H9 (cell line): ENCODE measurements at regions not wholly inside any gene's neighbourhood (a gene's known extent, or its start where the extent isn't known, plus 50 kb on each side); places are given as distances from the start of the nearest gene placed in this dataset.

Source experiments
- DNase-seq: peaks from one replicate; pipeline ENCODE4 v3.0.0-alpha.2; 2017
- H2AFZ ChIP-seq: one replicate; pipeline ENCODE4 v1.6.1; 2013; ENCODE audit warnings: mild to moderate bottlenecking, low read length, control low read depth, moderate library complexity
- H2AK5ac ChIP-seq: 2 replicates; pipeline ENCODE4 v1.6.1; 2013; ENCODE audit warnings: low read length, control low read depth, mixed read lengths; ENCODE audit not compliant: insufficient read length
- H2BK120ac ChIP-seq: one replicate; pipeline ENCODE4 v1.6.1; 2013; ENCODE audit warnings: low read depth, mild to moderate bottlenecking, low read length, control low read depth, inconsistent platforms; ENCODE audit not compliant: poor library complexity, severe bottlenecking
- H2BK12ac ChIP-seq: 2 replicates; pipeline ENCODE4 v1.6.1; 2013; ENCODE audit warnings: low read length, control low read depth, mixed read lengths, low read depth; ENCODE audit not compliant: insufficient read length
- H2BK15ac ChIP-seq: 2 replicates; pipeline ENCODE4 v1.6.1; 2013; ENCODE audit warnings: low read depth, low read length, control low read depth
- H2BK20ac ChIP-seq: one replicate; pipeline ENCODE4 v1.6.1; 2013; ENCODE audit warnings: low read depth, mild to moderate bottlenecking, low read length, control low read depth, inconsistent platforms; ENCODE audit not compliant: poor library complexity, severe bottlenecking
- H2BK5ac ChIP-seq: 2 replicates; pipeline ENCODE4 v1.6.1; 2013; ENCODE audit warnings: low read length, control low read depth, mixed read lengths; ENCODE audit not compliant: insufficient read length
- H3K14ac ChIP-seq: 2 replicates; pipeline ENCODE4 v1.6.1; 2013; ENCODE audit warnings: low read length, control low read depth; ENCODE audit not compliant: insufficient read depth
- H3K18ac ChIP-seq: 2 replicates; pipeline ENCODE4 v1.6.1; 2013; ENCODE audit warnings: low read depth, mild to moderate bottlenecking, mixed read lengths, low read length, control low read depth; ENCODE audit not compliant: insufficient read length
- H3K23ac ChIP-seq: 2 replicates; pipeline ENCODE4 v1.6.1; 2013; ENCODE audit warnings: low read length, control low read depth, mixed read lengths, low read depth; ENCODE audit not compliant: insufficient read length
- H3K23me2 ChIP-seq: 2 replicates; pipeline ENCODE4 v1.6.1; 2013; ENCODE audit warnings: low read depth, mild to moderate bottlenecking, mixed read lengths, low read length, control low read depth; ENCODE audit not compliant: insufficient read length, poor library complexity, severe bottlenecking
- H3K27ac ChIP-seq: 2 replicates; pipeline ENCODE4 v1.5.1; 2013; ENCODE audit warnings: low read length, control low read depth, mixed read lengths, low read depth; ENCODE audit not compliant: insufficient read length
- H3K27me3 ChIP-seq: 2 replicates; pipeline ENCODE4 v1.6.1; 2013; ENCODE audit warnings: low read length, control low read depth, inconsistent platforms; ENCODE audit not compliant: insufficient read depth
- H3K4ac ChIP-seq: 2 replicates; pipeline ENCODE4 v1.6.1; 2013; ENCODE audit warnings: low read depth, mild to moderate bottlenecking, control low read depth, inconsistent platforms, low read length, moderate library complexity
- H3K4me1 ChIP-seq: 2 replicates; pipeline ENCODE4 v1.6.1; 2013; ENCODE audit warnings: low read length, control low read depth, inconsistent platforms; ENCODE audit not compliant: insufficient read depth
- H3K4me2 ChIP-seq: 2 replicates; pipeline ENCODE4 v1.6.1; 2013; ENCODE audit warnings: low read length, control low read depth, mixed read lengths; ENCODE audit not compliant: insufficient read length, insufficient read depth
- H3K56ac ChIP-seq: 2 replicates; pipeline ENCODE4 v1.6.1; 2013; ENCODE audit warnings: low read depth, mild to moderate bottlenecking, mixed read lengths, low read length, control low read depth; ENCODE audit not compliant: insufficient read length
- H3K79me1 ChIP-seq: 2 replicates; pipeline ENCODE4 v1.6.1; 2013; ENCODE audit warnings: low read depth, mild to moderate bottlenecking, moderate library complexity, low read length, control low read depth, inconsistent platforms; ENCODE audit not compliant: insufficient read depth, poor library complexity, severe bottlenecking
- H3K79me2 ChIP-seq: 2 replicates; pipeline ENCODE4 v1.6.1; 2013; ENCODE audit warnings: low read length, control low read depth, inconsistent platforms; ENCODE audit not compliant: insufficient read depth
- H3K9ac ChIP-seq: 2 replicates; pipeline ENCODE4 v1.6.1; 2013; ENCODE audit warnings: low read length, control low read depth, mixed read lengths; ENCODE audit not compliant: insufficient read length; ENCODE audit errors: extremely low read depth
- H3K9me3 ChIP-seq: one replicate; pipeline ENCODE4 v1.6.1; 2013; ENCODE audit warnings: low read depth, low read length, inconsistent platforms; ENCODE audit not compliant: control insufficient read depth
- H3T11ph ChIP-seq: one replicate; pipeline ENCODE4 v1.6.1; 2013; ENCODE audit warnings: mild to moderate bottlenecking, low read length, control low read depth, inconsistent platforms
- H4K20me1 ChIP-seq: one replicate; pipeline ENCODE4 v1.6.1; 2013; ENCODE audit not compliant: control insufficient read depth, insufficient read length, insufficient read depth
- H4K5ac ChIP-seq: 2 replicates; pipeline ENCODE4 v1.6.1; 2013; ENCODE audit warnings: low read depth, mild to moderate bottlenecking, mixed read lengths, low read length, control low read depth; ENCODE audit not compliant: insufficient read length
- H4K8ac ChIP-seq: replicated peaks from 2 replicates; pipeline ENCODE4 v1.6.1; 2013; ENCODE audit warnings: low read length, control low read depth, mixed read lengths, low read depth; ENCODE audit not compliant: insufficient read length
- H4K91ac ChIP-seq: 2 replicates; pipeline ENCODE4 v1.6.1; 2013; ENCODE audit warnings: low read depth, mild to moderate bottlenecking, moderate library complexity, mixed read lengths, low read length, control low read depth; ENCODE audit not compliant: insufficient read length
- H3K27ac Mint-ChIP-seq, 3 experiments: 2 replicates in 2 of 3; 3 replicates in 1 of 3; pipeline ENCODE4 v1.8.0; 2020 to 2021; ENCODE audit warnings: mixed read lengths in 3 of 3, mild to moderate bottlenecking in 1 of 3, moderate library complexity in 1 of 3
- H3K27me3 Mint-ChIP-seq: 2 replicates; pipeline ENCODE4 v1.8.0; 2021; ENCODE audit warnings: low read depth, mild to moderate bottlenecking, moderate library complexity, mixed read lengths
- H3K36me3 Mint-ChIP-seq, 3 experiments: 2 replicates in 2 of 3; 3 replicates in 1 of 3; pipeline ENCODE4 v1.8.0; 2020 to 2021; ENCODE audit warnings: low read depth in 3 of 3, mixed read lengths in 3 of 3; ENCODE audit not compliant: insufficient read depth in 1 of 3
- H3K4me1 Mint-ChIP-seq, 2 experiments: 2 replicates each; pipeline ENCODE4 v1.8.0; 2020; ENCODE audit warnings: mixed read lengths in 2 of 2
- H3K4me3 Mint-ChIP-seq, 2 experiments: 2 replicates in 1 of 2; 3 replicates in 1 of 2; pipeline ENCODE4 v1.8.0; 2020 to 2021; ENCODE audit warnings: mild to moderate bottlenecking in 2 of 2, mixed read lengths in 2 of 2, moderate library complexity in 1 of 2
- H3K9me3 Mint-ChIP-seq, 2 experiments: 2 replicates in 1 of 2; 3 replicates in 1 of 2; pipeline ENCODE4 v1.8.0; 2020; ENCODE audit warnings: mild to moderate bottlenecking in 2 of 2, mixed read lengths in 2 of 2, moderate library complexity in 1 of 2
- WGBS: extraction: QIAGEN DNeasy Blood & Tissue Kit; methylation state at CpG from one replicate; pipeline ENCODE4 v1.1.7; 2013; ENCODE audit warnings: missing lambda C conversion rate, low lambda C conversion rate, mixed read lengths; ENCODE audit not compliant: insufficient read length; ENCODE audit errors: extremely low coverage; 5-methylcytosine and 5-hydroxymethylcytosine counted together
- TF ChIP-seq, protein P1 (sequence below): fragments of 200-600 bp; sonication (generic); conservative IDR thresholded peaks from 3 replicates; pipeline ENCODE4 v1.8.0; 2021; ENCODE audit warnings: antibody characterized with exemption, mild to moderate bottlenecking

DNA sequence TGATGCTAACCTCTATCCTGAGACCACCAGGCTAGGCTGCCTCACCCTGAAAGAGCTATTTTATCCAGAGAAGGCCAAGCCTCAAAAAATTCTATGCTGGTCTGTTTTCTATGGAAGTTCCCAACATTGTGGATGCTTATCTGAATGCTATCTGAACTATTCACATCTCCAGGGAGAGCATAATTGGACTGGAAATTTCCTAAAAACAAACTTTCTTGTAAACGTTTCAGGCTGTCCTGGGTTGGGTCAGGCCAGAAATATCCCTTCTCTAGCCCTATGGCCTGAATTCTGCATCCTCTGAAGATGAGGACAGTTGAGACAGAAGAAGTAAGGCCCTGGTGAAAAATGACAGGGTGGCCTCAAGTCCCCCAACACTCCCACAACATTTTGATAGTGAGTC, 706.4 kb upstream of the NR2F2 start:
- Histone ChIP-seq H3K9ac (no peak overlapping the region), H3T11ph (no peak overlapping the region), H3K18ac (no peak overlapping the region), H2BK120ac (no peak overlapping the region), H3K4me2 (no peak overlapping the region), H3K14ac (no peak overlapping the region), H2BK15ac (no peak overlapping the region), H4K8ac (no peak overlapping the region), H3K79me1 (no peaks in the 10 kb centered on the region), H2BK5ac (no peak overlapping the region), H3K27ac (no peak overlapping the region), H4K5ac (no peak overlapping the region), H2AFZ (no peak overlapping the region), H3K56ac (no peak overlapping the region), H4K91ac (no peak overlapping the region), H2AK5ac (no peak overlapping the region), H2BK12ac (no peak overlapping the region), H3K23me2 (no peaks in the 10 kb centered on the region), H3K4ac (no peak overlapping the region), H3K9me3 (no peaks in the 10 kb centered on the region), H3K4me1 (no peaks in the 10 kb centered on the region; the same call in 1 of the 2 replicates), H2BK20ac (no peak overlapping the region), H3K27me3 (no peaks in the 10 kb centered on the region), H3K23ac (no peak overlapping the region), H3K79me2 (no peaks in the 10 kb centered on the region), H4K20me1 (no peaks in the 10 kb centered on the region)
- H3K9me3 Mint-ChIP-seq = peaks cover 5 to 7% of the 10 kb centered on the region in 2 experiments; a peak in 2 of 5 replicates
- TF ChIP-seq, protein P1, sequence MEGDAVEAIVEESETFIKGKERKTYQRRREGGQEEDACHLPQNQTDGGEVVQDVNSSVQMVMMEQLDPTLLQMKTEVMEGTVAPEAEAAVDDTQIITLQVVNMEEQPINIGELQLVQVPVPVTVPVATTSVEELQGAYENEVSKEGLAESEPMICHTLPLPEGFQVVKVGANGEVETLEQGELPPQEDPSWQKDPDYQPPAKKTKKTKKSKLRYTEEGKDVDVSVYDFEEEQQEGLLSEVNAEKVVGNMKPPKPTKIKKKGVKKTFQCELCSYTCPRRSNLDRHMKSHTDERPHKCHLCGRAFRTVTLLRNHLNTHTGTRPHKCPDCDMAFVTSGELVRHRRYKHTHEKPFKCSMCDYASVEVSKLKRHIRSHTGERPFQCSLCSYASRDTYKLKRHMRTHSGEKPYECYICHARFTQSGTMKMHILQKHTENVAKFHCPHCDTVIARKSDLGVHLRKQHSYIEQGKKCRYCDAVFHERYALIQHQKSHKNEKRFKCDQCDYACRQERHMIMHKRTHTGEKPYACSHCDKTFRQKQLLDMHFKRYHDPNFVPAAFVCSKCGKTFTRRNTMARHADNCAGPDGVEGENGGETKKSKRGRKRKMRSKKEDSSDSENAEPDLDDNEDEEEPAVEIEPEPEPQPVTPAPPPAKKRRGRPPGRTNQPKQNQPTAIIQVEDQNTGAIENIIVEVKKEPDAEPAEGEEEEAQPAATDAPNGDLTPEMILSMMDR = no peak
- no peak overlapping the region for H3K27ac Mint-ChIP-seq
- H3K4me3 Mint-ChIP-seq = no peak overlapping the region
- DNase-seq = no peak
- no peaks in the 10 kb centered on the region; the same call in 1 of the 2 replicates for H3K27me3 Mint-ChIP-seq
- peaks cover 0 to 11% (median 3%) of the 10 kb centered on the region in 3 experiments; a peak in 3 of 7 replicates for H3K36me3 Mint-ChIP-seq
- WGBS = no CpG with 5 or more reads among the region's 1 CpG
- peaks cover 10% of the 10 kb centered on the region in 2 experiments for H3K4me1 Mint-ChIP-seq
